Astrocyte of the cerebellum (primary cell): ENCODE measurements at regions not wholly inside any gene's neighbourhood (a gene's known extent, or its start where the extent isn't known, plus 50 kb on each side); places are given as distances from the start of the nearest gene placed in this dataset.

Experiments
- DNase-seq: peaks from one replicate; pipeline ENCODE4 v3.0.0-alpha.2; 2011; ENCODE audit warnings: low read depth
- H3K4me3 ChIP-seq: 2 replicates; pipeline ENCODE4 v1.5.1; 2011; ENCODE audit warnings: mild to moderate bottlenecking, low read depth, low read length, moderate library complexity
- CTCF ChIP-seq: IDR thresholded peaks from 2 replicates; pipeline ENCODE4 v1.5.1; 2012; ENCODE audit warnings: low read length, low read depth, moderate library complexity, mild to moderate bottlenecking; ENCODE audit errors: missing control alignments
- in situ Hi-C: cut with HindIII; loops from 2 replicates; pipeline ENCODE4 v1.10.0; 2017; ENCODE audit warnings: low sequenced_read_pairs

GRCh38 chr7:35519971-35520809 is 174.7 kb downstream of the HERPUD2 start:
- in situ Hi-C loops, result no loop called here
- peak; percentile 57 for DNase-seq
- peak; percentile 83 for TF ChIP-seq CTCF
- no peak overlapping the region for H3K4me3 ChIP-seq

- DNase-seq, result no peak
- no peak for TF ChIP-seq CTCF
- no peak overlapping the region for H3K4me3 ChIP-seq
- in situ Hi-C loops, result no loop called here
Observed at GRCh38 chr7:35518767-35519166, 176.2 kb downstream of the HERPUD2 start.

GRCh38 chr7:35516498-35516897 is 178.4 kb downstream of the HERPUD2 start:
- in situ Hi-C loops, result no loop called here
- H3K4me3 ChIP-seq, result no peak overlapping the region
- DNase-seq, result no peak
- TF ChIP-seq CTCF, result no peak

GRCh38 chr7:35513828-35514227 is 181.1 kb downstream of the HERPUD2 start:
- H3K4me3 ChIP-seq, result no peak overlapping the region
- in situ Hi-C loops, result no loop called here
- no peak for TF ChIP-seq CTCF
- DNase-seq, result no peak

GRCh38 chr7:35513195-35513594 is 181.7 kb downstream of the HERPUD2 start:
- in situ Hi-C loops, result no loop called here
- no peak overlapping the region for H3K4me3 ChIP-seq
- no peak for DNase-seq
- no peak for TF ChIP-seq CTCF

- DNase-seq, result no peak
- H3K4me3 ChIP-seq, result no peak overlapping the region
- in situ Hi-C loops, result no loop called here
- TF ChIP-seq CTCF, result no peak
Observed at GRCh38 chr7:35512716-35513115, 182.2 kb downstream of the HERPUD2 start.
